Amniotic stem cell (primary cell): ENCODE measurements at regions not wholly inside any gene's neighbourhood (a gene's known extent, or its start where the extent isn't known, plus 50 kb on each side); places are given as distances from the start of the nearest gene placed in this dataset.

ENCODE experiments used
- DNase-seq: peaks from one replicate; lab custom pipeline; 2025; lab: John Stamatoyannopoulos, UW

- DNase-seq: no peak
Measured at GRCh38 chr15:70182858-70183695, 85.4 kb upstream of the TLE3 start.

DNA sequence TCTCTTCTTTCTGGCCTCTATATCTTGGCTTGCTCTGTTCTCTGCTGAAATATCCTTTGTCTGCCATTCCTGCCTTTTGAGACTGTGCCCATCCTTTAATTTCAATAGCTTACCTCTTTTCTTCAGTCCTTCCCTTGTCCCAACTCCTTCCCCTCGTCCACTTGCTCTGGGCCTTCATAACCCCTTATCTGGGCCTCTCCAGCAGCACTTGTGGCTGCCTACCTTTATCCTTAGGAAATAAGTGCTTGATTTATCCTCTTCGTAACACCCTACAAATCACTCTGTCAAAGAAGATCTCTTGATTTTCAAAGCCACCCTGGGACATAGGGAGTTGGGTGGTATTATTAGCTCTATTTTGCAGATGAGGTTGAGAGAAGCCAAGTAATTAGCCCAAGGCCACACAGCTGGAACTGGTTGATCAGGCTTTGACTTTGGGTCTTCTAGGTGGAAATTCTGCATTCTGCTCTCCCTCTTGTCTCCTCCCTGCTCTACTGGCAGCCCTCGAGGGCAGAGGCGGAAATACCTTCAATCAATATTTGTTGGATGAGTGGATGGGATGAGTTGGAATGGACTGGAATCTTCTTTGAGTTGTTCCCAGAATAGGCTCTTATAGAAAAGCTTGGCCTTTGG lies 84.0 kb upstream of the TLE3 start:
- no peak for DNase-seq

GRCh38 chr15:70180186-70180875 lies 82.6 kb upstream of the TLE3 start:
- no peak for DNase-seq

DNA sequence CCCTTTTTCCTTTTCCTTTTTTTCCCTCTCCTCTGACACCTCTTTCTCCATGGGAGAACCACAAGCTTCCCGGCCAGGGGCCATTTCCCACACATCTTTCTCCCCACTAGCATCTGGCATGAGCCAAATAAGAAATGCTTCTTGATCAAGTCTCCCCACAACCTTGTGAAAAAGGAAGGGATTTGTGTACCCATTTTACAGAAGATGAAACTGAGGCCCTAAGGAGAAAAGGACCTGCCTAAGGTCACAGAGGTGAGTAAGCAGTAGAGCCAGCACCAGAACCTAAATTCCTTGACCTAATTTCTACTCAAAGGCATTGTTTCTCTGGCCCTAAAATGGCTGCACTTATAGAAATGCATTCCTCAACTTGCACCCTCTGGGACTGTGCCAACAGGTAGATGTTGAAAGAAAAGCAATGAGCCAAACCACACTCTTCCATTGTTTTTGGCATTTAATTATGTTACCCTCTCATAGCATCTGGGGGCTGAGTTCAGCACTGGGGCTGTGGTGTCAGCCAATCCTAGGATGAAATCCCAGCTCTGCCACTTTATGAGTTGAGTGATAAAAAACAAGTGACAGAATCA lies 81.7 kb upstream of the TLE3 start:
- no peak for DNase-seq

- no peak for DNase-seq
Measured at GRCh38 chr15:70178335-70179084, 80.8 kb upstream of the TLE3 start.

DNA sequence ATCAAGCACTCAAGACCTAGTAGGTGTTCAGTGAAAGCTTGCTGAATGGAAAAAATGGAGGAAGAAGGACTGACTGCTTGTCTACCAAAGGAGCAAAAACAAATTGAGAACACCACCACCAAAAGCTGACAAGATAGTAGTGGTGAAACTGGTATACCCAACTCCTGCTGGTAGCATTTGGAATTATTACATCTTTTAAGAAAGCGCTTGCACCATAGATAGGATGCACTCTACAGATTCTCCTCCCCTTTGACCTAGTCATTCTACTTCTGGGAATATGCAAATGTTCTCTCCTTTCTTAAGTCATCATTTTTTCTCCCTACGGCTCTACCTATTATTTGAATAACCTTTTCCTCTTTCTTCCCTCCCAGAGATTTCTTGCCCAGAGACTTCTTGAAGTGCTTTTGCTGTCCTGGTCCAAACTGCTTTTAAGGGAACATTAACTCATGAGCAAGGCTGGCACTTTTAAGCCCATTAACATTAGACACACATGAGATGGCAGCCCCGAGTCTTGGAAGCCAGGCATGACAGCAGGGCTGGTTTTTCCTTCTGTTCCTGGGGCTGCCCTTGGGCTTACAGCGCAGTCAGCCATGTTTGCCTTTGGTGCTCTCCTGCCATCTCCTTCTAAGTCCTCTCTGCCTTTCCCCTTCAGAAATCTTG lies 75.0 kb upstream of the TLE3 start:
- no peak for DNase-seq

DNA sequence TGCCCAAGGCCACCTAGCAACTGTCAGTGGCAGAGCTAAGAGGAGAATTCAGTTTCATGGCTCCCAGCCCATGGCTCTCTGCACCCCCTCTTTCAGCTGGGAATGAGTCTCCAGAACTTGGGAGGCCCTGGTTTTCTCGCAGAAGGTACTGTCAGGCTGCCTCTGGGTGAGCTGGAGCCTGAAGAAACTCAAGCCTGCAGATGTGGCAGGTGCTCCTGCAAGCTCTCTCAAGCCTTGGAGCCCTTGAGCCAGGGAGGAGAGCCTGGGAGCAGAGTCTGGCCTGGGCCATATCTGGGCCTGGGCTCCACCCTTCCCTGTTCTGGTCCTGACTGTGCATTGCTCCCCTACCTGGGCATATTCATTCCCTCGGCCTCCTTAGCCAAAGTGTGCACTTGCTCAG lies 74.4 kb upstream of the TLE3 start:
- no peak for DNase-seq

DNA sequence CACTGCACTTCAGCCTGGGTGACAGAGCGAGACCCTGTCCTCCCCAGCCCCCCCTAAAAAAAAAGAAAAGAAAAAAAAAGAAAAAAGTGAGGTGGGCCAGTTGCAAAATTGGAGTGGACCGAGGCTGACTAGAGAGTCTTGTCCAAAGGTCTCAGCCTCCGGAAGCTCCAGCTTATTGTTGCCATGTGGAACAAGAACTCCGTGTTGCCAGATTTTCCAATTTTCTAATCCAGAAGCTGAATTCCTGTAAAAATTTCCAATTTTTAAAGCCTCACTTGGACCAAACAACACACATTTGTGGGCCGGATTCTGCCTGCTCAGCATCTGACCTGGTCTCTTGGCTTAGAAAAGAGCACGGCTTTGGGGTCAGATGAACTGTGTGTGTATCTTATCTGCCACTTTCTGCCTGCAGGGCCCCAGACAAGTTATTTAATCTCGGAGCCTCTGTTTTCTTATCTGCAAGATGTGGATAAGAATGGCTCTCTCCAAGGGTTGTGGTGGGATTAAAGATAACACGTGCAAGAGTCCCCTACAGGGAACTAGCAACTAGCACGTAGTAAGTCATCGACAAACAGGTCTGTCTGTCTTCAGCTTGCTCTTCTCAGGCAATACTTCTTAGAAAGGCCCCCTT lies 73.7 kb upstream of the TLE3 start:
- no peak for DNase-seq

DNA sequence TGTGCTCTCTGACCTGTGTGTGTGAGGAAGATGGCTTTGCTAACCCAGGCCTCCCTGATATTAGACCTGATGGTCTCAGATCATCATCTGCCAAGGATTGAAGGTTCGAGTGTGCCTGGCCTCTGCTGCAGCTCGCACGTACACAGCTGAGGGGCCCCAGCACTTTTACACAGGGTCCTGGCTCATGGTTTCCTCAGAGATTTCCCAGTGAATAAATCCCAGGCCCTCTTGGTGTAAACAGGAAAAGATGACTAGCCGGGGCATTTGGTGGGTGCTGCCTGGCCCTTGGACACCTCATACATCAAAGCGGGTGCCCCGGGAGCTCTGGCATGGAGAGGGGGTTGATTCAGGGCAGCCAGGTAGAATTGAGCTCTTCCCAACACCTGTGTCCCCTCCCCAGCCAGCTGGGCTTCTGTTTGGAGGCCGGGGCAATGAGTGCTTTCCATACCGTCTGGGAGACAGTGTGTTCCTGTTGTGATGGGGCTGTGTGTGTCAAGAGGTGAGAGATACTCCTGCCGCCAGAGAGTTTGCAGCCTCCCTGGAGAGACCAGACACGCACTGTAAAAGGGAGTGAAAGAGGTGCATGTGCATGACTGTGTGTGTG lies 72.5 kb upstream of the TLE3 start:
- DNase-seq: no peak

DNA sequence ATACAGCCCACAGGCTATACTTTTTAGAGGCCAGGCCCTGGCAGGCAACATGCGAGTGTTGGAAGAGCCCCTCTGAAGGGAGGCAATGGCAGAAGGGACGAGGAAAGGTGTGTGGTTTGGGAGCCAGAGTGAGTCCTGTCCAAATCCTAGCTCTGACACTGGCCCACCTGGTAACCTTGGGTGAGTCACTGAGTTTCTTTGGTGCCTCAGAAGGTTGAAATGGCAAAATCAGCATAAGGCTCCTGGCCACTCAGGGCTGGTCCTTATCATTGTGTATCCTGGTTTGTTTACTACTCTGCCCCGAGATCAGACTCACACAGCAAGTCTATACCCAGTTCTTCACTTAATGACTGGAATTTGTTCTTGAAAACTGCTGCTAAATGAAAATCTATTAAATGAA lies 71.4 kb upstream of the TLE3 start:
- no peak for DNase-seq

- DNase-seq: no peak
Measured at GRCh38 chr15:70167155-70167554, 69.4 kb upstream of the TLE3 start.

DNA sequence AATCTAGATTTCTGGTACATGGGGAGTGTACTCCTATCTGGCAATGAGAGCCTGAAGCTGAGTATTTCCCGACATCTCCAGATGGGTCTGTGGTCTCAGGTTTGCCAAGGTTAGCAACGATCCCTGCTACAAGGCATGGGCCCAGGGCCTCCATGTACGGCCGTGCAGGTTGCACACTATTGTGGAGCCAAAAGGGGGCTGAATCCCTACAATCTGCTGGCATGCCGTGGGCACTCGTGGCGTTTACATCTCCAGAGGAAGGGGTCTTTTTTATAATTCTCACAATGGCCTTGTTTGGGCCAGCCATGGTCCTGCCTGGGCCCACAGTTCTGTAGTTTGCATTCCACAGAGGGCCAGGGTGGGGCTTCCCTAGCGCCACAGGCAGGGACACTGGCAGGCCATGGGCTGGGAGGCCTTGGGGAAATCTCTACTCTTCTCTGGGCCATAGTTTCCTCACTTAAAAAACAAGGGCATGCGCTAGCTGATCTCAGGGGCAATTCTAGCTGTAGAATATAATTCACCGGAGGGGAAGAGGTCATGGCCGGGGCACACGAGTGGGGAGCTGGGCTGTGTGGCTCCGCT lies 68.9 kb upstream of the TLE3 start:
- no peak for DNase-seq

GRCh38 chr15:70165716-70166284 lies 68.1 kb upstream of the TLE3 start:
- DNase-seq: no peak

- DNase-seq: no peak
Measured at GRCh38 chr15:70164910-70165715, 67.4 kb upstream of the TLE3 start.

DNA sequence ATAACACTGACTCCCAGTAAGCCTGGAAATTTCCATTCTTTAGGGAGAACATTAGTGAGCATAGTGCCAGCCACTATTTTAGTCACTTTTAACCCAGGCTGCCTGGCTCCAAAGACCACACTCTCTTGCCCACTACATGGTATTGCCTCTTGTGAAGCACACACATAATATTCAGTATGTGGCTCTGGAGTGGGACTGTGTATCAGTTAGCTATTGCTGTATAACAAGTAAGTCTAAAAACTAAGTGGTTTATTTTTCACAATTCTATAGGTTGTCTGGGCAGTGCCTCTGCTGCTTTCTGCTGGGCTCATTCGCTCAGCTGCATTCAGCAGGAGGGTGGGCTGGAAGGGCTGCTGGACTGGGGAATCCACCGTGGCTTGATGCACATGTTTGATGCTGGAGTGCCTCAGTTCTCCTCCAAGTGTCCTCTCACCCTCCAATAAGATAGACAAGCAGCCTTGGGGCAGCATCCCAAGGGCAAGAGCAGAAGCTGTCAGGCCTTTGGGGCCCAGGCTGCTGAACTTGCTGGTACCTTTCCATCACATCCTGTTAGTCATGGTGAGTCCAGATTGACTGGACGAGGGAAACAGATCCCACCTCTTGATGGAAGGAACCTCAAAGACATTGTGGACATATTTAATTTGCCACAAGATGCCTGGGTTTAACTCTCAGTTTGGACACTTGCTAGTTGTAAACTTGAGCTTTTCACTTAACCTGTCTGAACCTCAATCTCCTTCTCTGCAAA lies 66.6 kb upstream of the TLE3 start:
- DNase-seq: no peak

DNA sequence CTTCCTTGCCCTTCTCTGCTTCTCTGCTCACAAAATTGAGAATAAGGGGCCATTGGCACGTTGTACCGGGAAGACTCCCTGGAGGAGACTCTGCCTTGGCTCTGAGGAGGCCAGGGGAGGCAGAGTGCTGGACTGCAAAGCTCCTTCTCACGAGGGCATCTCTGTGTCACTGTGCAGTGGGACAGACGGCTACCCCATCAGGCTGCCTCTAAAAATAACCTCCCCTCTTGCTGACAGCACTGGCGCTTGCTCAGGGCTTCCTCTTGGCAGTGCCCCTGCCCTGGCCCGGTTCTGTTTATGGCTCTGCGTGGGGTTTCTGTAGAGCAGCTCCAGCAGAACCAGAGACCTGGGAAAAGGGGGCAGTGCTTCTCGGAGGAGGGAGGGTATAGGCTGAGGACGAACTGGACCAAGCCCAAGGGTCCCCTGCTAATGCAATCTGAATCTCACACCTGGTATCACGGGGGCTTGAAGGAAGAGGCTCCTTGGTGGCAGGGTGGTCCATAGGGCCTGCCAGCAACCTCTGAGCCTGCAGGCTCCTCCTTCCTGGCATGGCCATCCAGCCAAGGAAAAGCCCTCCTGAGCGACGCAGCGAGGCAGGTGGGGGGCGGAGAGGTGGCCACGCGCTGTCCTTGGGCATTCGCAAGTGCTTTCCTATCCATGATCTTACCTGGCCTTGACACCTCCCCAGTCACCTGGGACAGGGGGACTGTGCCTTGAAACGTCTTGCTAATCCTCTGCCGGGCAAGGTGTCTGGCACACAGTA lies 63.3 kb upstream of the TLE3 start:
- no peak for DNase-seq

GRCh38 chr15:70160267-70160666 lies 62.5 kb upstream of the TLE3 start:
- DNase-seq: no peak

DNA sequence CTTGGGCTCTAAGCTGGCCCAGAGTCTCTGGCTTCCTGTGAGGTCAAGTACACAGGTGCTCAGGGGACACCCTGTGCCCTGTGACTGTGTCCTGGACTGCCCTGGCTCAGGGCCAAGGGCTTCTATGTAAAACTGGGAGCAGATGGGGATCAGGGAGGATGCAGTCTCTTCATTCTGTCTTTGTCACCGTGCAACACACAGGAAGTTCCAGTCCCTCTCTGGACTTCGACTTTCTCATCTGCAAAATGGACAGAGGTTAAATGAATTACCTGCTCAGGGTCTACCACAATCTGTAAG lies 61.9 kb upstream of the TLE3 start:
- no peak for DNase-seq
